ENCODE measurements at regions not wholly inside any gene's neighbourhood (a gene's known extent, or its start where the extent isn't known, plus 50 kb on each side); places are given as distances from the start of the nearest gene placed in this dataset.

DNA sequence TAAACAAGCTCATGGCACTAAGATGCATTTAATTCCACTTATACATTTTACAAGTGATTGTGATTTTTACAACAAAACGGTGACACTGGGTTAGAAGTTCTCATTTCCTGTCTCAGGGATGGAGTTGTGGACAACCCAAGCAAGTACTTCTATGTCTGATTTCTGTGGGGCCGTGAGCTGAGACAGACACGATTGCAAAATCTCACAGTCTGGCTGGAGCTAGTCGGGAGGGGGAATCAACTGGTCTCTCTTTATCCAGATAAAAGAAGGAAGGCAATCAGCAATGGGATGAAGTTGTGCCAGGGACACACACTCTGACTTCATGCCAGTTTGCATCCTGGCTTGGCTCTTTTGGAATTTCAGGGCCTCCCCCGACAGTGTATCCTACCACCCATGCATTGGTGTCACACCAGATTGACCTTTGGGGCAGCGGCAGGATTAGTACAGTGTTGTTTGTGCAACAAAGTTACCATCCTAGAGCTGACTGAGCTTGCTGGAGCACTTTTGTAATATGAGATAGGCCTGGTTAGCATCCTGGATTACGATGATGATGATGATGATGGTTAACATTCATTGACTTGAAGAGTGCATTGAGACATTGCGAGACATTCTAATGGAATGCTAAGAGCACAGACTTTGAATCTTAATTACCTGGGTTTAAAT, 98.8 kb downstream of the CTAGE1 start:
- no peaks in the 10 kb centered on the region for H3K27me3 Mint-ChIP-seq (ENCODE audit: insufficient read depth, unreplicated experiment)
- H3K4me1 Mint-ChIP-seq (ENCODE audit: insufficient read depth, unreplicated experiment): no peaks in the 10 kb centered on the region
- no peaks in the 10 kb centered on the region for H3K36me3 Mint-ChIP-seq (ENCODE audit: insufficient read depth, unreplicated experiment)
- no peak for DNase-seq (ENCODE audit: unreplicated experiment)
- no TSS peak for BruUV-seq (replicated peaks)
- H3K27ac Mint-ChIP-seq (ENCODE audit: low read depth, unreplicated experiment): no peak overlapping the region
- no peaks in the 10 kb centered on the region for H3K9me3 Mint-ChIP-seq (ENCODE audit: unreplicated experiment)
- TF ChIP-seq, protein P1, sequence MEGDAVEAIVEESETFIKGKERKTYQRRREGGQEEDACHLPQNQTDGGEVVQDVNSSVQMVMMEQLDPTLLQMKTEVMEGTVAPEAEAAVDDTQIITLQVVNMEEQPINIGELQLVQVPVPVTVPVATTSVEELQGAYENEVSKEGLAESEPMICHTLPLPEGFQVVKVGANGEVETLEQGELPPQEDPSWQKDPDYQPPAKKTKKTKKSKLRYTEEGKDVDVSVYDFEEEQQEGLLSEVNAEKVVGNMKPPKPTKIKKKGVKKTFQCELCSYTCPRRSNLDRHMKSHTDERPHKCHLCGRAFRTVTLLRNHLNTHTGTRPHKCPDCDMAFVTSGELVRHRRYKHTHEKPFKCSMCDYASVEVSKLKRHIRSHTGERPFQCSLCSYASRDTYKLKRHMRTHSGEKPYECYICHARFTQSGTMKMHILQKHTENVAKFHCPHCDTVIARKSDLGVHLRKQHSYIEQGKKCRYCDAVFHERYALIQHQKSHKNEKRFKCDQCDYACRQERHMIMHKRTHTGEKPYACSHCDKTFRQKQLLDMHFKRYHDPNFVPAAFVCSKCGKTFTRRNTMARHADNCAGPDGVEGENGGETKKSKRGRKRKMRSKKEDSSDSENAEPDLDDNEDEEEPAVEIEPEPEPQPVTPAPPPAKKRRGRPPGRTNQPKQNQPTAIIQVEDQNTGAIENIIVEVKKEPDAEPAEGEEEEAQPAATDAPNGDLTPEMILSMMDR (IDR thresholded peaks at IDR 0.05; ENCODE audit: unreplicated experiment): no peak
- ChIA-PET CTCF (interaction anchor here (0.6 kb wide), 1 partner anchor 421 kb away, joined by 4 read pairs; no protein-coding TSS in a partner anchor), POLR2A (interaction anchor here (1.3 kb wide), 1 partner anchor 8 kb away, joined by 5 read pairs; no protein-coding TSS in a partner anchor)
- H3K4me3 Mint-ChIP-seq (ENCODE audit: unreplicated experiment): no peak overlapping the region
- intact Hi-C loops (cut with micrococcal nuclease): no loop called here

DNA sequence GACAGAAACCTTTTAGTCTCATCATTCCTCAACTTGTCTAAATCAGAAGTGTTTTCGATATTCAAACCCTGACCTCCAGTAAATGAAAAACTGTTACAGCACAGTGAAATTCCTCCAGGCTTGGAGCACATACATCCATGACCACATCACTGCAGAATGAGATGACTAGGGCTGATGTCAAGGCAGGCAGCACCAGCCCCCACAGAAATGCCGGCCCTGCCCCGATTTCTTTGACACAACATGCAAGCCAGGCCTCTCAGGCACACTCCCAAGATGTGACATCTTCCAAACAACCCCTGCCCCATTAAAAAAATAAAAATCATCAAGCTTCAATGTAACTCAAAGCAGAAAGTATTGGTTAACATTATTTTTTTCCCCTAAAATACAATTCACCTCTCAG, 103.3 kb downstream of the CTAGE1 start:
- TF ChIP-seq, protein P1 (IDR thresholded peaks at IDR 0.05; ENCODE audit: unreplicated experiment): no peak
- DNase-seq (ENCODE audit: unreplicated experiment): no peak
- Mint-ChIP-seq H3K4me1 (ENCODE audit: insufficient read depth, unreplicated experiment) (no peaks in the 10 kb centered on the region), H3K27me3 (ENCODE audit: insufficient read depth, unreplicated experiment) (no peaks in the 10 kb centered on the region), H3K4me3 (ENCODE audit: unreplicated experiment) (no peak overlapping the region), H3K36me3 (ENCODE audit: insufficient read depth, unreplicated experiment) (no peaks in the 10 kb centered on the region), H3K9me3 (ENCODE audit: unreplicated experiment) (no peaks in the 10 kb centered on the region), H3K27ac (ENCODE audit: low read depth, unreplicated experiment) (no peak overlapping the region)
- ChIA-PET CTCF (no interaction called here), POLR2A (no interaction called here)
- intact Hi-C loops (cut with micrococcal nuclease): no loop called here
- BruUV-seq (replicated peaks): no TSS peak

DNA sequence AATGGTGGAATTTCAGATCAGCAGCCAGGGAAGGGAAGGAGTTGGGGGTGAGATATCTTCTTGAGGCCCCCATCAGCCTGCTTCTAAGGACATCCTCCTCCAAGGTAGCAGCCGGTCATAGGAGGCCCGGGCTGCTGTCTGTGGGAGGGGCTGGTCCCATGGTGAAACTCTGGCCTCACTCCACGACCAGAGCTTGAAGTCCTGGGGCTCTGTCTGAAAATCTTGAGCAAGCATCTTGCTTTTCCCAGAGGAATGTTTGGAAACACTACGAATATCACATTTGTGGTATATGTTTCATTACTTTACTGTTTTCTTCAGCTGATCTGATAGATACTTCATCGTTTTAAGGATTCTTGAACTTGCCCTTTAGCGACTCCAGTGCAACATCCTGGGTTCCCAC, 103.7 kb downstream of the CTAGE1 start:
- Mint-ChIP-seq H3K36me3 (ENCODE audit: insufficient read depth, unreplicated experiment) (no peaks in the 10 kb centered on the region), H3K27ac (ENCODE audit: low read depth, unreplicated experiment) (no peak overlapping the region), H3K27me3 (ENCODE audit: insufficient read depth, unreplicated experiment) (no peaks in the 10 kb centered on the region), H3K4me3 (ENCODE audit: unreplicated experiment) (no peak overlapping the region), H3K9me3 (ENCODE audit: unreplicated experiment) (no peaks in the 10 kb centered on the region), H3K4me1 (ENCODE audit: insufficient read depth, unreplicated experiment) (no peaks in the 10 kb centered on the region)
- ChIA-PET CTCF (no interaction called here), POLR2A (interaction anchor here (0.6 kb wide), 1 partner anchor 12 kb away, joined by 3 read pairs; no protein-coding TSS in a partner anchor)
- intact Hi-C loops (cut with micrococcal nuclease): no loop called here
- BruUV-seq (replicated peaks): no TSS peak
- no peak for DNase-seq (ENCODE audit: unreplicated experiment)
- TF ChIP-seq, protein P1 (IDR thresholded peaks at IDR 0.05; ENCODE audit: unreplicated experiment): no peak

DNA sequence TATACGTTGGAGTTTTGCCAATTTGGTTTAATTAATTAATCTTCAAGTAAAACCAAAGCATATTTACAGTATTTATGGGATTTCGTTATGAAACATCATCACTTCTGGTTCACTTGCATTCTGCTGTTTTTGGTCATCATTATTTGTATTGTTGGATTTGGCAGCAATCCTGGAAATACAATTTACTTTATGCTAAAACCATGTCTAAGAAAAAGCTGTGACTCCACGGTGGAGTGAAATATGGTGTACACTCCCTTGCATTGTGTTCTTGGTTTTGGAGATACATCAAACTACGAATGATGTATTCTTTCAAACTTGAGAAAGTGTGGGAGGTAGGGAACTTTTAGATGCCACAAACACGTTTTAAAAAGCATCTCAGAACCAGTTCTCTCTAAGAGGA, 106.4 kb downstream of the CTAGE1 start:
- H3K4me3 Mint-ChIP-seq (ENCODE audit: unreplicated experiment): no peak overlapping the region
- ChIA-PET POLR2A (no interaction called here), CTCF (interaction anchor here (1.0 kb wide), 1 partner anchor 60 kb away, joined by 3 read pairs; no protein-coding TSS in a partner anchor)
- BruUV-seq (replicated peaks): no TSS peak
- H3K9me3 Mint-ChIP-seq (ENCODE audit: unreplicated experiment): no peaks in the 10 kb centered on the region
- no peaks in the 10 kb centered on the region for H3K4me1 Mint-ChIP-seq (ENCODE audit: insufficient read depth, unreplicated experiment)
- H3K27ac Mint-ChIP-seq (ENCODE audit: low read depth, unreplicated experiment): no peak overlapping the region
- H3K36me3 Mint-ChIP-seq (ENCODE audit: insufficient read depth, unreplicated experiment): no peaks in the 10 kb centered on the region
- TF ChIP-seq, protein P1 (IDR thresholded peaks at IDR 0.05; ENCODE audit: unreplicated experiment): no peak
- intact Hi-C loops (cut with micrococcal nuclease): no loop called here
- no peak for DNase-seq (ENCODE audit: unreplicated experiment)
- no peaks in the 10 kb centered on the region for H3K27me3 Mint-ChIP-seq (ENCODE audit: insufficient read depth, unreplicated experiment)

Measured in MCF 10A (cell line).